ENCODE measurements at regions not wholly inside any gene's neighbourhood (a gene's known extent, or its start where the extent isn't known, plus 50 kb on each side); places are given as distances from the start of the nearest gene placed in this dataset.

DNA sequence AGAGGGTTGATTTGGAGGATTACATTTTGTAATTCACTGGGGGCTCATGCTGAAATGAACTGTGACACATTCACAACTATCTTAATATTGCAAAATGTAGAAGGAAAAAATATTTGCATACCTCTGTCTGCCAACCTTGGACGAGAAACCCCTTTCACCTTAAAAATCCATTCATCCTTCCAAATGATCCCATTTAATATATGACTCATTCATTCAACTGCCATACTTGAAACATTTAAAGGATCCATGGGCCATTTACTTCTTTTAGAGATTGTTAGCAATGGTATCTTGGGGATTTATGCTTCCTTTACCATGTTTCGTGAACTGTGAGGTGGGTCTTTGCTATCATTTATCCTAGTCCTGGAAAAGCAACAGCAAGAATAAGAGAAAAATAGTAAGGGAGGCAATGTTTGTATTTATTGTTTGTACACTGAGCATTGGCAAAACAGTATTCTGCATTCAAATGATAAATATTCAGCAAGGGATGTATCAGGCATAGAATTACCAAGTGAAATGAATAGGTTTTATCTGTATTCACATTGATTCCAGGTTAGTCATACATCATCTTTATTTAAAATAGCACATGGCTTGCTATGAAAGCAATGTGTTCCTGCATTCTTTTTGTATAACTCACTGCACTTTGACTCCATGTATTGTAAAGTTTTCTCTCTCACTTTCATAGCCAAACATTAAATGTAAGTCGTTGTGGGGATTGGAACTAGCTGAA is 378.1 kb downstream of the NSUN3 start:
- TF ChIP-seq CTCF (IDR thresholded peaks at IDR 0.05; ENCODE audit: insufficient read depth, missing control alignments), result no peak
- FAIRE-seq (no peak), DNase-seq (ENCODE audit: insufficient read length, low spot score) (no peak)

- TF ChIP-seq CTCF (IDR thresholded peaks at IDR 0.05; ENCODE audit: insufficient read depth, missing control alignments), result no peak
- FAIRE-seq, result no peak
These were observed 378.6 kb downstream of the NSUN3 start for GRCh38 chr3:94441494-94441847.

GRCh38 chr3:94453864-94454263 is 391.0 kb downstream of the NSUN3 start:
- no peak for FAIRE-seq
- no peak for DNase-seq (ENCODE audit: insufficient read length, low spot score)

More at GRCh38 chr3:94441494-94441847, 378.6 kb downstream of the NSUN3 start:
- DNase-seq (ENCODE audit: insufficient read length, low spot score), result no peak

GRCh38 chr3:94459167-94459566 is 396.3 kb downstream of the NSUN3 start:
- no peak for TF ChIP-seq CTCF (IDR thresholded peaks at IDR 0.05; ENCODE audit: insufficient read depth, missing control alignments)
- no peak for FAIRE-seq
- DNase-seq (ENCODE audit: insufficient read length, low spot score), result no peak

More at GRCh38 chr3:94453864-94454263, 391.0 kb downstream of the NSUN3 start:
- TF ChIP-seq CTCF (IDR thresholded peaks at IDR 0.05; ENCODE audit: insufficient read depth, missing control alignments), result no peak

- no peak for TF ChIP-seq CTCF (IDR thresholded peaks at IDR 0.05; ENCODE audit: insufficient read depth, missing control alignments)
- FAIRE-seq, result no peak
- no peak for DNase-seq (ENCODE audit: insufficient read length, low spot score)
These were observed 398.1 kb downstream of the NSUN3 start for GRCh38 chr3:94460931-94461330.

DNA sequence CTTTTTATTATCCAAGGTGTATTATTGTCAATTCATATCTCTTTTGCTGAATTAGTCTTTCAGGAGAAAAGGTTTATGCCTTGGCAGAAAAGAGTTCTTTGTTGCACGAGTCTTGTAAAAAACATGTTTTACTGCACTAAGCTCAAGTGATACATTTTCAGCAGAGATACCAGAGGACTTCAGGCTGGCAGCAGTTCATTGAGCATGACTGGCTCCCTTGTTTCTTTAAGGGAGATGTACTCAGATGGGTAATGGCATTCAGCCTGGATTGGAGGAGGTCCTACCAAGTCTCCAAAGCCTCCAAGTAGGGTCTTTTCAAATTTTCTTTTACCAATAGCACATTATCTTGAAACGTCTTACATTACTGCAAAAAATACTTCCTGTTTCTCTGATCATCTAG is 400.1 kb downstream of the NSUN3 start:
- no peak for FAIRE-seq
- TF ChIP-seq CTCF (IDR thresholded peaks at IDR 0.05; ENCODE audit: insufficient read depth, missing control alignments), result no peak
- DNase-seq (ENCODE audit: insufficient read length, low spot score), result no peak

DNA sequence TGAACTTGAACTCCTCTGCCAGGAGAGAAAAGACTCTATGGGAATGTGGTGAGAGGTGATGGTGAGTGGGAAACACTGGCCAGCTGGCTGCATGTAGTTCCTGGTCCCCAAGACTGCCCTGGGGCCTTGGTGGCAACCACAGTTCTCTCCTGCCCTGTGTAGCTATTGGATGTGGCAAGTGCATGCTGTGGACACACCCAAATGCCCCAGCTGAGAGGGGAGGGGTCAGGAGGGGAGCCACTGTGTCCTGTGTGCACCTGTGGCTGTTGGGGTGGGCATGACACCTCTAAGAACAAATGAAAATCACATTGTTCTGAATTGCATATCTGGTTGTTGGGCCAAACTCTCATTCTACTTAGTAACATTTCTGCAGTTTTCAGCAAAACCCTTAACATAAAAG is 409.6 kb downstream of the NSUN3 start:
- DNase-seq (ENCODE audit: insufficient read length, low spot score) (no peak), FAIRE-seq (no peak)
- no peak for TF ChIP-seq CTCF (IDR thresholded peaks at IDR 0.05; ENCODE audit: insufficient read depth, missing control alignments)
